Upper lobe of left lung (tissue), 4 donors: ENCODE measurements at regions not wholly inside any gene's neighbourhood (a gene's known extent, or its start where the extent isn't known, plus 50 kb on each side); places are given as distances from the start of the nearest gene placed in this dataset.

Experiments
- CTCF ChIP-seq, 6 experiments: fragments of 450-650 bp in 4 of 6; fragments of 200-600 bp in 2 of 6; sonication (generic) in 2 of 6; IDR thresholded peaks; one replicate each; pipeline ENCODE4 v1.5.1; 2016 to 2019; ENCODE audit warnings: antibody characterized with exemption in 6 of 6
- EP300 ChIP-seq, 4 donors: sonication (generic); formaldehyde crosslinking; IDR thresholded peaks; one replicate each; pipeline ENCODE4 v1.5.1; 2017; ENCODE audit warnings: antibody characterized with exemption in 4 of 4, control low read depth in 2 of 4
- POLR2A ChIP-seq, 4 donors: fragments of 450-650 bp; IDR thresholded peaks; one replicate each; pipeline ENCODE4 v1.5.1; 2016 to 2017; ENCODE audit warnings: antibody characterized with exemption in 4 of 4, mild to moderate bottlenecking in 2 of 4
- POLR2AphosphoS5 ChIP-seq, 2 donors: sonication (generic); formaldehyde crosslinking; IDR thresholded peaks; one replicate each; pipeline ENCODE4 v1.5.1; 2017; ENCODE audit warnings: antibody characterized with exemption in 2 of 2

GRCh38 chr6:100078509-100078908 is 84.5 kb upstream of the MCHR2 start:
- TF ChIP-seq CTCF (IDR thresholded peaks at IDR 0.05) (no peak), POLR2A (IDR thresholded peaks at IDR 0.05) (no peak), POLR2AphosphoS5 (IDR thresholded peaks at IDR 0.05) (no peak), EP300 (IDR thresholded peaks at IDR 0.05) (no peak)
